ENCODE measurements at regions not wholly inside any gene's neighbourhood (a gene's known extent, or its start where the extent isn't known, plus 50 kb on each side); places are given as distances from the start of the nearest gene placed in this dataset. TPM values are rescaled to one million over a fixed set of nuclear protein-coding genes. Genes with fewer than 3 reads are reported as not detected.

DNA sequence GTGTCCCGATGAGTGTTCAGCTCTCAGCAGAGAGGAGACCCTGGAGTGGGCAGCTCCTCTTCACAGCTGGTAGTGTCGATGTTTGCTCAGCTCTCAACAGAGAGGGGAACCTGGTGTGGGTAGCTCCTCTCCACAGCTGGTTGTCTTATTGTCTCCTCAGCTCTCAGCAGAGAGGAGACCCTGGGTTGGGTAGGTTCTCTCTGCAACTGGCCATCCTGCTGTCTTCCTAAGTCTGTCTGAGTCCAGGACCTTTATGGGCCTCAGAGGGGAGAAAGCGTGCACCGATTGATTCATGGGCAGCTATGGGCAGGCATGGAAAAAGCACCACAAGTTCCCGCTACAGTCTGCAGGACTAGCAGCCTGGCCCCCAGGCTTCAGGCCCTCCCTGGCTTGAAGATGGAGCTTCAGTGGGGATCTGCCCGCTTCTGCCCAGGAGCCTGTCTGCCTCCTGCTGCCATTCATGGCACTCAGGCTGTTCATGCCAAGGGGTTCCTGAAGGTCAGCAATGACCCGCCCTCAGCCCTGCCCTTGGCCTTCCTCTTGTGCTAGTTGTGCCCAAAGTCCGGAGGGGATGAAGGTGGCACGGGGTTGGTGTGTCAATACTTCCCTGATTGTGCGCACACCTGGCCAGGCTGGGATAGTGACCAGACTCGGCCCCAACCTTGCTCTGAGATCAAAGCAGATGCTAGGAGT, 224.2 kb downstream of the KCNC2 start:
- Histone ChIP-seq H3K27me3 (no peaks in the 10 kb centered on the region), H3K9me3 (no peaks in the 10 kb centered on the region), H3K4me3 (no peak overlapping the region), H3K4me1 (no peaks in the 10 kb centered on the region), H3K27ac (no peak overlapping the region), H3K36me3 (no peaks in the 10 kb centered on the region)
- TF ChIP-seq, protein P1, sequence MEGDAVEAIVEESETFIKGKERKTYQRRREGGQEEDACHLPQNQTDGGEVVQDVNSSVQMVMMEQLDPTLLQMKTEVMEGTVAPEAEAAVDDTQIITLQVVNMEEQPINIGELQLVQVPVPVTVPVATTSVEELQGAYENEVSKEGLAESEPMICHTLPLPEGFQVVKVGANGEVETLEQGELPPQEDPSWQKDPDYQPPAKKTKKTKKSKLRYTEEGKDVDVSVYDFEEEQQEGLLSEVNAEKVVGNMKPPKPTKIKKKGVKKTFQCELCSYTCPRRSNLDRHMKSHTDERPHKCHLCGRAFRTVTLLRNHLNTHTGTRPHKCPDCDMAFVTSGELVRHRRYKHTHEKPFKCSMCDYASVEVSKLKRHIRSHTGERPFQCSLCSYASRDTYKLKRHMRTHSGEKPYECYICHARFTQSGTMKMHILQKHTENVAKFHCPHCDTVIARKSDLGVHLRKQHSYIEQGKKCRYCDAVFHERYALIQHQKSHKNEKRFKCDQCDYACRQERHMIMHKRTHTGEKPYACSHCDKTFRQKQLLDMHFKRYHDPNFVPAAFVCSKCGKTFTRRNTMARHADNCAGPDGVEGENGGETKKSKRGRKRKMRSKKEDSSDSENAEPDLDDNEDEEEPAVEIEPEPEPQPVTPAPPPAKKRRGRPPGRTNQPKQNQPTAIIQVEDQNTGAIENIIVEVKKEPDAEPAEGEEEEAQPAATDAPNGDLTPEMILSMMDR (IDR thresholded peaks at IDR 0.05): no peak
- TF ChIP-seq POLR2A (IDR thresholded peaks at IDR 0.05): no peak
- no peak for TF ChIP-seq EP300 (IDR thresholded peaks at IDR 0.05)
- WGBS, 2 donors: 93 to 98% methylated on average over 5 to 8 of the region's 11 CpGs
- DNase-seq (ENCODE audit: low spot score in 2 of 2): no peak

DNA sequence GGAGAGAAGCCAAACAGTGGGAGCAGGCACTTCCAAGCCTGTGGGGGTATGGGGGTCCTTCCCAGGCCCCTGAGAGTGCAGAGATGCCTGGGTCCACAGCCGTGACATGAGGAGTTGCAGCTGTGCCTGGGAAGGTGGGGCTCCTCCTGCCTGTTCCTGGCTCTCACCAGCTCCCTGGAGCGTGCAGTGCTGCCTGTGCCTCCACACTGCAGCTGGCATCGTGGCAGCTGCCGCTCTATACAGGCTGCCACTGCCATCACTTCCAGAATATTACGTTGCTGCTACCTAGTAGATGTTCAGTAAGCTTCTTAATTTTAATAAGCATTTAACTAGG, 223.7 kb downstream of the KCNC2 start:
- Histone ChIP-seq H3K36me3 (no peaks in the 10 kb centered on the region), H3K27ac (no peak overlapping the region), H3K9me3 (no peaks in the 10 kb centered on the region), H3K4me3 (no peak overlapping the region), H3K27me3 (no peaks in the 10 kb centered on the region), H3K4me1 (no peaks in the 10 kb centered on the region)
- TF ChIP-seq, protein P1 (IDR thresholded peaks at IDR 0.05): no peak
- TF ChIP-seq EP300 (IDR thresholded peaks at IDR 0.05) (no peak), POLR2A (IDR thresholded peaks at IDR 0.05) (no peak)
- no peak for DNase-seq (ENCODE audit: low spot score in 2 of 2)
- 82 to 98% methylated on average over 4 of the region's 5 CpGs for WGBS, 2 donors

DNA sequence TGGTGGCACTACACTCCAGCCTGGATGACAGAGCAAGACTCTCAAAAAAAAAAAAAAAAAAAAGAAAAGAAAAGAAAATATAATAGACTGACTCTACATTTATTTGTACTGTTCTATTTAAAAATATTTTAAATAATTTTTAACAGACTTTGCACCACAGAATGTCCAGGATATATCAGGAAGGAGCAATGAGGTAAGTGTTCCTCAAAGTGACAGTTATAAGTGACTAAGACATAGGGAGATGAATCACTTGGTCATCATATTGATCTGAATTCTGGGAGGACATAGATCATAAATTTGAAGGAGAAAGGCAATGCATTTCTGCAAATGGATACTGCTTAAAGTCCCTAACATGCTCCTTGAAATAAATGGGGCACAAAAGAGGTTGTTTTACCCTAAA, 221.5 kb downstream of the KCNC2 start:
- no peak for TF ChIP-seq EP300 (IDR thresholded peaks at IDR 0.05)
- no peak for TF ChIP-seq POLR2A (IDR thresholded peaks at IDR 0.05)
- TF ChIP-seq, protein P1 (IDR thresholded peaks at IDR 0.05): no peak
- H3K9me3 ChIP-seq: no peaks in the 10 kb centered on the region
- H3K36me3 ChIP-seq: no peaks in the 10 kb centered on the region
- DNase-seq (ENCODE audit: low spot score in 2 of 2): no peak
- no peaks in the 10 kb centered on the region for H3K27me3 ChIP-seq
- H3K4me3 ChIP-seq: no peak overlapping the region
- no peaks in the 10 kb centered on the region for H3K4me1 ChIP-seq
- no peak overlapping the region for H3K27ac ChIP-seq

Small RNA genes lying in the stretch of these regions (small RNA-seq; reads per million reads assigned to genes)
- not detected for gene AC123904.2
